NOMO-1 treated with DMSO at 0.1 percent for 48 hours (cell line): ENCODE measurements at regions not wholly inside any gene's neighbourhood (a gene's known extent, or its start where the extent isn't known, plus 50 kb on each side); places are given as distances from the start of the nearest gene placed in this dataset.
"Not testable (repeated sequence)": the region's sequence is repeated elsewhere in the genome, so short reads cannot be mapped to it uniquely, and the experiment has no call there.

Experiments
- DNase-seq: peaks from one replicate; lab custom pipeline; 2025; ENCODE audit not compliant: unreplicated experiment; lab: John Stamatoyannopoulos, UW

GRCh38 chr16:22436823-22437652, 62.6 kb upstream of the CDR2 start:
- peak; percentile 67 for DNase-seq

- not testable (repeated sequence) for DNase-seq
These were observed 62.0 kb upstream of the CDR2 start for GRCh38 chr16:22436326-22436822.

- DNase-seq = not testable (repeated sequence)
These were observed 56.9 kb upstream of the CDR2 start for GRCh38 chr16:22431314-22431713.

DNA sequence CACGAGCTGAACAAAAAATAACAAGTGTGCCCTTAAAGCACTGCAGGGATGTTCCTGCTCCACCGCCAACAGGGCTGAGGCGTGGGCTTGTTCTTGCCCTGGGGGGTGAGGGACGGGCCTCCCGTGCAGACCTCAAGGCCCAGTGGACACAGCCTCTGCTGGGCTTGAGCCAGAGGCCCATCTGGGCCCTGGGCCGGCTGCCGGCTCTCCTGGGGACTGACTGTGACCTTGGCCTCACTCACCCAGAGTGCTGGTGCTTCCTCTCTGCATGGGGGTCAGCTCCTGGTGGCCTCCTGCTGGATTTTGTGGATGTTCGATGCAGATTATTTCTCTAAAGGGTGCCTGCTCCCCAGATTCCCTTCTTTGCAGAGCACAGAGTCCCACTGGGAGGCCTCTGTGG, 54.2 kb upstream of the CDR2 start:
- DNase-seq = no peak

GRCh38 chr16:22427556-22427955, 53.1 kb upstream of the CDR2 start:
- DNase-seq = no peak

GRCh38 chr16:22425847-22426246, 51.4 kb upstream of the CDR2 start:
- no peak for DNase-seq

DNA sequence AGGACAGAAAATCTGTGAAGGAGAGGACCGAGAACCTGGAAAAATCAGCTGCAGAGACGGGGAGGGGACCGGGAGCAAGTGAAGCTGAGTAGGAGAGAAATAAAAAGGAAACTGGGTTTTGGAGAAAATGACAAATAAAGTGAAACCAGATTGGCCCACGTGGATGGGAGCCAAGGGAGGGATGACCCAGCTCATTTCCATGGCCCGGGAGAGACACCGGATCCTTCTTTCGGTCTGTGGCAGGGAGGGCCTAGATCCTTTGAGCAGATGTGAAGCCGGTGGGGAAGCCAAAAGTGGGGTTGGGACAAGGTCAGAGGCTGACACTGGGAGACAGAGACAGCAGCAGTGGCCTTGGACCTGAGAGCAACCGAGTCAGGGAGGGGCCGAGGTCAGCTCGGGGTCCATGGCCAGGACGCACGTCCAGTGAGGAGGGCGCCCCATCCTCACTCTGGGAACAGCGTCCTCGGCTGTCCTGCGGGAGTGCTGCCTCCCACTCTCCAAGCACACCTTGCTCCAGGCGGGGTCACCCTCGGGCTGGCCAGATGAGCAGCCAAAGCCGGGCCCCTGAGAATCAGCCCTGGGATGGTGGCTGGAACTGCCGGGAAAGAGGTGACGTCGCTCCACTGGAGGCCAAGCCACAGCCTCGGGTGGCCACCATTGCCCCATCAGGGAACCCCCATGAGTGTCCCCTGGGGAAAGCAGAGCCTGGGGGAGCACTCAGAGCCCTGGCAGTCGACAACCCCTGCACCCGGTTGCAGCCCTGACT, 50.8 kb upstream of the CDR2 start:
- DNase-seq = no peak

DNA sequence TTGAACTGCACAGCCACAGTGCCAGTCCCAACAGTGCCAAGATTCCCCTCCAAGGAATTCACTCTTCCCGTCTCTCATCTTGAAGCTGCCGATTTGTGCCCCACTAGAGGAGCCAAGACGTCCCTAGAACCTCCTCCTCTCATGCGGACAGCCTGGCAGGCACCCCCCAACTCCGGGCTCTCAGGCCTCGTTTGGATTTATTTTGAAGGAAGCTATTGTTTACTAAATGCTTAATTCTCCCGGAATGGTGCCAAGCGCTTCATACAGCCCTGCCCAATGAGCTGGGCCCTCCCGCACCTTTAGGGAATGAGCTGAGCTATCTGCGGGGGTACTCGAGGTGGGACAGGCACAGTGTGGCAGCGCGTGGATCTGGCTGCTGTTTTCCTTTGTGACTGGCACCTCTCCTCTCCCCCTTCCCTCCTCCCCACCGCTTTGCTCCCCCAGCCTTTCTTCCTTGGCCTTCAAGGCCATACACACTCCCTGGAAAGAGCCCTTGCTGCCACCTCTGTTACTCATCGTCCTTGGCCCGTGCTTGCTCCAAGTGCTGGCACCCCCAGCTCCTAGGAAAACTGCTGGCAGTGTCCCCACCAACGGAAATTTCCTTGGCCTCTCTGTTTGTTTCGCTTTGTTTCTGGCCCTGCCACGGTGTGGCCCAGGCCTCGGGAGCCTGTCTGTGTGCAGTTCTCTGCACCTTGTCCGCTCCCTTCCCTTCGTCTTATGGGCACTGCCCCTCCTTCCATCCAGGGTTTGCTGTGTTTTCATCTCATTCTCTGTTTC, 49.9 kb upstream of the CDR2 start:
- DNase-seq = no peak
